ENCODE measurements at regions not wholly inside any gene's neighbourhood (a gene's known extent, or its start where the extent isn't known, plus 50 kb on each side); places are given as distances from the start of the nearest gene placed in this dataset.

DNA sequence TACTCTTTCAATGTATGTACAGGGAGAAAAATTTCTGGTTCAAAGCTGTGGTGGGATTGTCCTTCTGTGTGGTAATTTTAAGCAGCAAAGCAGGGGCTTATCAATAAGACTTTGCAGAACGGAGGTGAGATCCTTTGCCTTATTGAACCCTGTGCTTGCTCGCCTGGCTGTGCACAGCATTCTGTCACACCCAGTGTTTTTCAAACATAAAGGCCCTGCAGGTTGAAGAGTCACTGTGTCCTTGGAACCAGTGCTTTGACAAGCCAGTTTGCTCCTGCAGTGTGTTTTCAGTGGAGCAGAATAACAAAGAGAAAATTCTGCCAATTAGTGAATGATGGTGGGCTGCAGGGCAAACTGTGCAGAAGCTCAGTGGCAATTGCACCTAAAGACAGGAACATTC lies 236.7 kb upstream of the PCSK5 start:
- TF ChIP-seq, protein P1, sequence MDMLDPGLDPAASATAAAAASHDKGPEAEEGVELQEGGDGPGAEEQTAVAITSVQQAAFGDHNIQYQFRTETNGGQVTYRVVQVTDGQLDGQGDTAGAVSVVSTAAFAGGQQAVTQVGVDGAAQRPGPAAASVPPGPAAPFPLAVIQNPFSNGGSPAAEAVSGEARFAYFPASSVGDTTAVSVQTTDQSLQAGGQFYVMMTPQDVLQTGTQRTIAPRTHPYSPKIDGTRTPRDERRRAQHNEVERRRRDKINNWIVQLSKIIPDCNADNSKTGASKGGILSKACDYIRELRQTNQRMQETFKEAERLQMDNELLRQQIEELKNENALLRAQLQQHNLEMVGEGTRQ (IDR thresholded peaks at IDR 0.05; ENCODE audit: low read depth, low read length), result no peak
- TF ChIP-seq, protein P2, sequence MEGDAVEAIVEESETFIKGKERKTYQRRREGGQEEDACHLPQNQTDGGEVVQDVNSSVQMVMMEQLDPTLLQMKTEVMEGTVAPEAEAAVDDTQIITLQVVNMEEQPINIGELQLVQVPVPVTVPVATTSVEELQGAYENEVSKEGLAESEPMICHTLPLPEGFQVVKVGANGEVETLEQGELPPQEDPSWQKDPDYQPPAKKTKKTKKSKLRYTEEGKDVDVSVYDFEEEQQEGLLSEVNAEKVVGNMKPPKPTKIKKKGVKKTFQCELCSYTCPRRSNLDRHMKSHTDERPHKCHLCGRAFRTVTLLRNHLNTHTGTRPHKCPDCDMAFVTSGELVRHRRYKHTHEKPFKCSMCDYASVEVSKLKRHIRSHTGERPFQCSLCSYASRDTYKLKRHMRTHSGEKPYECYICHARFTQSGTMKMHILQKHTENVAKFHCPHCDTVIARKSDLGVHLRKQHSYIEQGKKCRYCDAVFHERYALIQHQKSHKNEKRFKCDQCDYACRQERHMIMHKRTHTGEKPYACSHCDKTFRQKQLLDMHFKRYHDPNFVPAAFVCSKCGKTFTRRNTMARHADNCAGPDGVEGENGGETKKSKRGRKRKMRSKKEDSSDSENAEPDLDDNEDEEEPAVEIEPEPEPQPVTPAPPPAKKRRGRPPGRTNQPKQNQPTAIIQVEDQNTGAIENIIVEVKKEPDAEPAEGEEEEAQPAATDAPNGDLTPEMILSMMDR (conservative IDR thresholded peaks at IDR 0.05; ENCODE audit: low read depth, low read length), result no peak
- TF ChIP-seq POLR2A (IDR thresholded peaks at IDR 0.05; ENCODE audit: low read depth, low read length), result no peak
- TF ChIP-seq SMC3 (IDR thresholded peaks at IDR 0.05; ENCODE audit: low read depth, low read length), result no peak
- no peak for TF ChIP-seq RFX5 (IDR thresholded peaks at IDR 0.05; ENCODE audit: low read depth, low read length)
- TF ChIP-seq MXI1 (IDR thresholded peaks at IDR 0.05; ENCODE audit: borderline replicate concordance, low read depth, low read length), result no peak
- TF ChIP-seq MAZ (IDR thresholded peaks at IDR 0.05; ENCODE audit: borderline replicate concordance, low read depth, low read length), result no peak
- no peak for TF ChIP-seq CEBPB (IDR thresholded peaks at IDR 0.05; ENCODE audit: low read depth, low read length)
- TF ChIP-seq FOS (IDR thresholded peaks at IDR 0.05; ENCODE audit: low read depth, low read length), result no peak
